ENCODE measurements at regions not wholly inside any gene's neighbourhood (a gene's known extent, or its start where the extent isn't known, plus 50 kb on each side); places are given as distances from the start of the nearest gene placed in this dataset.

DNA sequence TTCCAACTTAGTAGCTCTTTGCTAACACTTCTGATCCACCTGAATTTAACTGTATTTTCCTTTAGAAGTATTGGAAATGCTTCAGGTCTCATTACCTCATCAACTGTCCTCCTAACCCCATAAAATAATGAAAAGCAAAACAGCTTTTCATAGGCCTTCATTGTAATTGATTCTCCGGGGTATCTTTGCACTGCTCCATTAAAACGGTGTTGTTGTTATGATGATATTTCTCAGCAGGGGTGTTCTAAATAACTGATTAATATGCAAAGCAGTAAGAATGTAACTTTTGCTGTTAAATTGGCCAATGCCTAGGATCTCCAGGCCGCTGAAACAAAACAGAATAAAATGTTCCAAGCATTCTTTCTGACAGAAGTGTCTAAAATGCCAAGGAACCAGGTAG, 1983.2 kb downstream of the EFNA5 start:
- Histone ChIP-seq H3K27me3 (replicated peaks in 1 of 4; ENCODE audit: control extremely low read depth in 1 of 4, control insufficient read depth in 3 of 4, insufficient read depth in 4 of 4, low read length in 3 of 4) (no peaks in the 10 kb centered on the region), H3K4me2 (replicated peaks; ENCODE audit: low read depth, low read length, poor library complexity, severe bottlenecking) (no peak overlapping the region), H3K79me2 (ENCODE audit: control insufficient read depth, insufficient read depth, low read length) (no peaks in the 10 kb centered on the region), H3K4me3 (ENCODE audit: control extremely low read depth in 1 of 5, extremely low read depth in 1 of 5, insufficient read depth in 1 of 5, low read depth in 2 of 5, low read length in 4 of 5) (no peak overlapping the region), H2AFZ (ENCODE audit: insufficient read depth, low read depth, low read length, poor library complexity, severe bottlenecking) (no peak overlapping the region), H3K27ac (ENCODE audit: low read length in 2 of 2) (no peak overlapping the region), H3K9ac (ENCODE audit: low read length) (no peak overlapping the region), H4K20me1 (ENCODE audit: control insufficient read depth, insufficient read depth, low read length, poor library complexity, severe bottlenecking) (no peaks in the 10 kb centered on the region), H3K36me3 (replicated peaks in 1 of 2; ENCODE audit: control extremely low read depth in 1 of 2, control insufficient read depth in 1 of 2, extremely low read depth in 1 of 2, insufficient read depth in 2 of 2, low read length in 1 of 2) (no peaks in the 10 kb centered on the region), H3K9me3 (ENCODE audit: control extremely low read depth in 1 of 3, control insufficient read depth in 2 of 3, insufficient read depth in 1 of 3, low read length in 2 of 3) (peaks cover 0 to 3% (median 0%) of the 10 kb centered on the region in 3 donors), H3K4me1 (ENCODE audit: control insufficient read depth in 2 of 2, insufficient read depth in 2 of 2, low read length in 2 of 2) (no peaks in the 10 kb centered on the region)
- no peak for DNase-seq
- H3K9me3 Mint-ChIP-seq (ENCODE audit: insufficient read depth), result no peaks in the 10 kb centered on the region
- no peaks in the 10 kb centered on the region for H3K27me3 Mint-ChIP-seq
- H3K4me3 Mint-ChIP-seq, result no peak overlapping the region
- CTCF ChIA-PET, result no interaction called here
- TF ChIP-seq, protein P1, sequence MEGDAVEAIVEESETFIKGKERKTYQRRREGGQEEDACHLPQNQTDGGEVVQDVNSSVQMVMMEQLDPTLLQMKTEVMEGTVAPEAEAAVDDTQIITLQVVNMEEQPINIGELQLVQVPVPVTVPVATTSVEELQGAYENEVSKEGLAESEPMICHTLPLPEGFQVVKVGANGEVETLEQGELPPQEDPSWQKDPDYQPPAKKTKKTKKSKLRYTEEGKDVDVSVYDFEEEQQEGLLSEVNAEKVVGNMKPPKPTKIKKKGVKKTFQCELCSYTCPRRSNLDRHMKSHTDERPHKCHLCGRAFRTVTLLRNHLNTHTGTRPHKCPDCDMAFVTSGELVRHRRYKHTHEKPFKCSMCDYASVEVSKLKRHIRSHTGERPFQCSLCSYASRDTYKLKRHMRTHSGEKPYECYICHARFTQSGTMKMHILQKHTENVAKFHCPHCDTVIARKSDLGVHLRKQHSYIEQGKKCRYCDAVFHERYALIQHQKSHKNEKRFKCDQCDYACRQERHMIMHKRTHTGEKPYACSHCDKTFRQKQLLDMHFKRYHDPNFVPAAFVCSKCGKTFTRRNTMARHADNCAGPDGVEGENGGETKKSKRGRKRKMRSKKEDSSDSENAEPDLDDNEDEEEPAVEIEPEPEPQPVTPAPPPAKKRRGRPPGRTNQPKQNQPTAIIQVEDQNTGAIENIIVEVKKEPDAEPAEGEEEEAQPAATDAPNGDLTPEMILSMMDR (IDR thresholded peaks at IDR 0.05), result no peak
- no peak for TF ChIP-seq EZH2 (IDR thresholded peaks at IDR 0.05; ENCODE audit: borderline replicate concordance, insufficient read depth, low read depth, low read length, poor library complexity, severe bottlenecking)
- 60% methylated on average over 1 of the region's 3 CpGs for WGBS (ENCODE audit: insufficient coverage)
- no peak overlapping the region for H3K27ac Mint-ChIP-seq
- no peaks in the 10 kb centered on the region for H3K4me1 Mint-ChIP-seq
- intact Hi-C loops (cut with micrococcal nuclease), result no loop called here
- POLR2A ChIA-PET, result no interaction called here
- no peak for ATAC-seq (ENCODE audit: low read depth)

DNA sequence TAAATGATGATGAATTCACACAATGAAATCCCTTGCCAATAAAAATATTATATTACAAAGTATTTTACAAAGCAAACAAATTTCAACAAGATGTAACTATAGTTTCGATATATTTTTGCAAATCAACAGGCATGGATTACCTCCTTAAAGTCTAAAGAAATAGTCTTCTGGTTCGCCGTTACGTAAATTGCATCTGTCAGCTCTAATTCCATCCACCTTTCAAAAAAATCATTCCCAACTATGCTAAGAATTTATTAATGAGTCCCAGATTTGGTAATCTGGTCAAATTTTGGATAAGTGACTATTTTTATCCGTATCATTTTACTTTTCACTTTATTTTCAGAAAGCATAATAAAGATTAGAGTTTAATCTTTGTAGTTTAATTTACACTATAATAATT, 1984.9 kb downstream of the EFNA5 start:
- no peak for ATAC-seq (ENCODE audit: low read depth)
- intact Hi-C loops (cut with micrococcal nuclease), result no loop called here
- H3K27me3 ChIP-seq (replicated peaks in 1 of 4; ENCODE audit: control extremely low read depth in 1 of 4, control insufficient read depth in 3 of 4, insufficient read depth in 4 of 4, low read length in 3 of 4), result no peaks in the 10 kb centered on the region
- H3K79me2 ChIP-seq (ENCODE audit: control insufficient read depth, insufficient read depth, low read length), result no peaks in the 10 kb centered on the region
- no peaks in the 10 kb centered on the region for H3K4me1 ChIP-seq (ENCODE audit: control insufficient read depth in 2 of 2, insufficient read depth in 2 of 2, low read length in 2 of 2)
- no peak for DNase-seq
- H3K4me3 Mint-ChIP-seq, result no peak overlapping the region
- no peaks in the 10 kb centered on the region for H3K4me1 Mint-ChIP-seq
- peaks cover 0 to 3% (median 0%) of the 10 kb centered on the region in 3 donors for H3K9me3 ChIP-seq (ENCODE audit: control extremely low read depth in 1 of 3, control insufficient read depth in 2 of 3, insufficient read depth in 1 of 3, low read length in 2 of 3)
- H3K9ac ChIP-seq (ENCODE audit: low read length), result no peak overlapping the region
- no peak overlapping the region for H3K4me2 ChIP-seq (replicated peaks; ENCODE audit: low read depth, low read length, poor library complexity, severe bottlenecking)
- WGBS (ENCODE audit: insufficient coverage), result 100% methylated on average over 1 of the region's 5 CpGs
- H3K27ac Mint-ChIP-seq, result no peak overlapping the region
- ChIA-PET CTCF (no interaction called here), POLR2A (no interaction called here)
- H3K27ac ChIP-seq (ENCODE audit: low read length in 2 of 2), result no peak overlapping the region
- no peaks in the 10 kb centered on the region for H3K27me3 Mint-ChIP-seq
- no peaks in the 10 kb centered on the region for H3K36me3 ChIP-seq (replicated peaks in 1 of 2; ENCODE audit: control extremely low read depth in 1 of 2, control insufficient read depth in 1 of 2, extremely low read depth in 1 of 2, insufficient read depth in 2 of 2, low read length in 1 of 2)
- H3K9me3 Mint-ChIP-seq (ENCODE audit: insufficient read depth), result no peaks in the 10 kb centered on the region
- no peak for TF ChIP-seq EZH2 (IDR thresholded peaks at IDR 0.05; ENCODE audit: borderline replicate concordance, insufficient read depth, low read depth, low read length, poor library complexity, severe bottlenecking)
- TF ChIP-seq, protein P1 (IDR thresholded peaks at IDR 0.05), result no peak
- H4K20me1 ChIP-seq (ENCODE audit: control insufficient read depth, insufficient read depth, low read length, poor library complexity, severe bottlenecking), result no peaks in the 10 kb centered on the region
- H3K4me3 ChIP-seq (ENCODE audit: control extremely low read depth in 1 of 5, extremely low read depth in 1 of 5, insufficient read depth in 1 of 5, low read depth in 2 of 5, low read length in 4 of 5), result no peak overlapping the region
- H2AFZ ChIP-seq (ENCODE audit: insufficient read depth, low read depth, low read length, poor library complexity, severe bottlenecking), result no peak overlapping the region
